Type B pancreatic cell (in vitro differentiated cells): ENCODE measurements at regions not wholly inside any gene's neighbourhood (a gene's known extent, or its start where the extent isn't known, plus 50 kb on each side); places are given as distances from the start of the nearest gene placed in this dataset.

Experiments used
- DNase-seq: peaks from one replicate; pipeline ENCODE4 v3.0.0; 2021; ENCODE audit warnings: mixed read lengths; ENCODE audit not compliant: unreplicated experiment; ENCODE audit errors: extremely low spot score
- H3K27ac Mint-ChIP-seq: 2 replicates; pipeline ENCODE4 v1.8.0; 2021; ENCODE audit warnings: mild to moderate bottlenecking, mixed read lengths
- H3K27me3 Mint-ChIP-seq: 2 replicates; pipeline ENCODE4 v1.8.0; 2021; ENCODE audit warnings: mixed read lengths
- H3K36me3 Mint-ChIP-seq: 2 replicates; pipeline ENCODE4 v1.8.0; 2021; ENCODE audit warnings: mixed read lengths
- H3K4me1 Mint-ChIP-seq: one replicate; pipeline ENCODE4 v1.8.0; 2021; ENCODE audit warnings: mixed read lengths; ENCODE audit not compliant: unreplicated experiment
- H3K4me3 Mint-ChIP-seq: 2 replicates; pipeline ENCODE4 v1.8.0; 2021; ENCODE audit warnings: mild to moderate bottlenecking, mixed read lengths
- H3K9me3 Mint-ChIP-seq: 2 replicates; pipeline ENCODE4 v1.8.0; 2021; ENCODE audit warnings: mixed read lengths
- CTCF ChIP-seq: fragments of 200-600 bp; sonication (generic); conservative IDR thresholded peaks from 2 replicates; pipeline ENCODE4 v1.5.0; 2021; ENCODE audit warnings: antibody characterized with exemption, mild to moderate bottlenecking

GRCh38 chr4:177967328-177967727 lies 525.1 kb upstream of the AGA start:
- H3K9me3 Mint-ChIP-seq, result no peaks in the 10 kb centered on the region
- H3K27ac Mint-ChIP-seq, result no peak overlapping the region
- no peaks in the 10 kb centered on the region for H3K4me1 Mint-ChIP-seq
- H3K36me3 Mint-ChIP-seq, result no peaks in the 10 kb centered on the region
- H3K27me3 Mint-ChIP-seq, result no peaks in the 10 kb centered on the region
- no peak for DNase-seq
- TF ChIP-seq CTCF, result no peak
- H3K4me3 Mint-ChIP-seq, result no peak overlapping the region

GRCh38 chr4:177968817-177969442 lies 526.7 kb upstream of the AGA start:
- Mint-ChIP-seq H3K27me3 (no peaks in the 10 kb centered on the region), H3K4me1 (no peaks in the 10 kb centered on the region), H3K4me3 (no peak overlapping the region), H3K36me3 (no peaks in the 10 kb centered on the region), H3K27ac (no peak overlapping the region), H3K9me3 (no peaks in the 10 kb centered on the region)
- DNase-seq, result no peak
- no peak for TF ChIP-seq CTCF

- no peak for TF ChIP-seq CTCF
- Mint-ChIP-seq H3K36me3 (no peaks in the 10 kb centered on the region), H3K27me3 (no peaks in the 10 kb centered on the region), H3K4me1 (peaks cover 6% of the 10 kb centered on the region), H3K4me3 (no peak overlapping the region), H3K9me3 (no peaks in the 10 kb centered on the region), H3K27ac (no peak overlapping the region)
- no peak for DNase-seq
Measured at GRCh38 chr4:177974461-177974860, 532.2 kb upstream of the AGA start.

- no peak for DNase-seq
- no peak overlapping the region for H3K4me3 Mint-ChIP-seq
- H3K9me3 Mint-ChIP-seq, result no peaks in the 10 kb centered on the region
- no peak for TF ChIP-seq CTCF
- H3K27ac Mint-ChIP-seq, result no peak overlapping the region
- no peaks in the 10 kb centered on the region for H3K36me3 Mint-ChIP-seq
- H3K27me3 Mint-ChIP-seq, result no peaks in the 10 kb centered on the region
- peaks cover 6% of the 10 kb centered on the region for H3K4me1 Mint-ChIP-seq
Measured at GRCh38 chr4:177975315-177975987, 533.2 kb upstream of the AGA start.

- DNase-seq, result no peak
- H3K27ac Mint-ChIP-seq, result no peak overlapping the region
- H3K36me3 Mint-ChIP-seq, result no peaks in the 10 kb centered on the region
- H3K4me1 Mint-ChIP-seq, result no peaks in the 10 kb centered on the region
- H3K9me3 Mint-ChIP-seq, result no peaks in the 10 kb centered on the region
- no peaks in the 10 kb centered on the region for H3K27me3 Mint-ChIP-seq
- H3K4me3 Mint-ChIP-seq, result no peak overlapping the region
- no peak for TF ChIP-seq CTCF
Measured at GRCh38 chr4:177986236-177986635, 544.0 kb upstream of the AGA start.
